Natural killer cell (primary cell): ENCODE measurements at regions not wholly inside any gene's neighbourhood (a gene's known extent, or its start where the extent isn't known, plus 50 kb on each side); places are given as distances from the start of the nearest gene placed in this dataset.
A peak's percentile ranks its signal among the peaks of the same experiment; 100 is the strongest.

ENCODE experiments used
- ATAC-seq, 3 donors: fragments of 150-1000 bp in 2 of 3; fragments of 200-7000 bp in 1 of 3; cut with Tn5 transposase; 1 replicate in 1 of 3; 2 replicates in 2 of 3; pipeline ENCODE4 v1.10.0; 2021; ENCODE audit warnings: mild to moderate bottlenecking in 2 of 3, moderate library complexity in 2 of 3
- DNase-seq, 2 donors: peaks; one replicate each; pipeline versions ENCODE4 v3.0.0 to v3.0.0-alpha.2; 2013 to 2021; ENCODE audit warnings: mixed read lengths in 1 of 2
- H3K27ac ChIP-seq: one replicate; pipeline ENCODE4 v1.5.1; 2013; ENCODE audit warnings: mild to moderate bottlenecking, low read length
- H3K27me3 ChIP-seq: one replicate; pipeline ENCODE4 v1.6.1; 2013; ENCODE audit warnings: low read length; ENCODE audit not compliant: control insufficient read depth, insufficient read depth
- H3K36me3 ChIP-seq: one replicate; pipeline ENCODE4 v1.6.1; 2013; ENCODE audit warnings: low read length; ENCODE audit not compliant: control insufficient read depth, insufficient read depth
- H3K4me1 ChIP-seq: one replicate; pipeline ENCODE4 v1.6.1; 2013; ENCODE audit warnings: low read length; ENCODE audit not compliant: control insufficient read depth, insufficient read depth
- H3K4me3 ChIP-seq: one replicate; pipeline ENCODE4 v1.5.1; 2013; ENCODE audit warnings: low read length
- H3K9me3 ChIP-seq: one replicate; pipeline ENCODE4 v1.6.1; 2013; ENCODE audit warnings: low read length; ENCODE audit not compliant: control insufficient read depth, insufficient read depth
- H3K27ac Mint-ChIP-seq, 2 donors: one replicate each; pipeline ENCODE4 v1.8.0; 2022; ENCODE audit warnings: mild to moderate bottlenecking in 2 of 2, mixed read lengths in 2 of 2, moderate library complexity in 1 of 2
- H3K27me3 Mint-ChIP-seq, 2 donors: one replicate each; pipeline ENCODE4 v1.8.0; 2022; ENCODE audit warnings: low read depth in 2 of 2, mixed read lengths in 2 of 2
- H3K36me3 Mint-ChIP-seq: one replicate; pipeline ENCODE4 v1.8.0; 2022; ENCODE audit warnings: mixed read lengths
- H3K4me1 Mint-ChIP-seq, 2 donors: one replicate each; pipeline ENCODE4 v1.8.0; 2022; ENCODE audit warnings: mixed read lengths in 2 of 2
- H3K4me3 Mint-ChIP-seq: one replicate; pipeline ENCODE4 v1.8.0; 2022; ENCODE audit warnings: mild to moderate bottlenecking, moderate library complexity, mixed read lengths
- H3K9me3 Mint-ChIP-seq, 2 donors: one replicate each; pipeline ENCODE4 v1.8.0; 2022; ENCODE audit warnings: mixed read lengths in 2 of 2
- CTCF ChIP-seq: fragments of 200-600 bp; IDR thresholded peaks from one replicate; pipeline ENCODE4 v1.8.0; 2022; ENCODE audit warnings: antibody characterized with exemption
- WGBS: methylation state at CpG from one replicate; pipeline ENCODE4 v1.1.7; 2013; ENCODE audit warnings: missing lambda C conversion rate; ENCODE audit not compliant: insufficient coverage; 5-methylcytosine and 5-hydroxymethylcytosine counted together
- intact Hi-C: fragments of 100-400 bp; cut with micrococcal nuclease; formaldehyde crosslinking; loops from one replicate; pipeline ENCODE4 v1.14.2; 2022

- Histone ChIP-seq H3K9me3 (no peaks in the 10 kb centered on the region), H3K27ac (peak overlapping the region; percentile 87), H3K27me3 (no peaks in the 10 kb centered on the region), H3K36me3 (no peaks in the 10 kb centered on the region), H3K4me3 (no peak overlapping the region), H3K4me1 (peaks cover 36% of the 10 kb centered on the region)
- no peaks in the 10 kb centered on the region for H3K36me3 Mint-ChIP-seq
- no peak for ATAC-seq
- H3K27ac Mint-ChIP-seq = peak overlapping the region; percentile 94 to 97
- no peak for DNase-seq
- no peak for TF ChIP-seq CTCF
- peaks cover 48 to 78% of the 10 kb centered on the region in 2 donors for H3K4me1 Mint-ChIP-seq
- WGBS = 99% methylated on average over 9 of the region's 10 CpGs
- intact Hi-C loops = loop anchor here (5.0 to 10.0 kb wide), 4 partner anchors 68 to 620 kb away; no protein-coding TSS in a partner anchor
- H3K4me3 Mint-ChIP-seq = no peak overlapping the region
- no peaks in the 10 kb centered on the region for H3K27me3 Mint-ChIP-seq
- no peaks in the 10 kb centered on the region for H3K9me3 Mint-ChIP-seq
These were observed 337.4 kb upstream of the ID2 start for GRCh38 chr2:8344144-8345097.

GRCh38 chr2:8345200-8345599 is 336.7 kb upstream of the ID2 start:
- H3K27me3 Mint-ChIP-seq = no peaks in the 10 kb centered on the region
- peak overlapping the region; percentile 31 for H3K4me3 Mint-ChIP-seq
- ATAC-seq (no peak), DNase-seq (no peak)
- intact Hi-C loops = loop anchor here (5.0 to 10.0 kb wide), 4 partner anchors 67 to 620 kb away; no protein-coding TSS in a partner anchor
- H3K27ac Mint-ChIP-seq = peak overlapping the region; percentile 94 to 97
- 97% methylated on average over 5 of the region's 5 CpGs for WGBS
- Histone ChIP-seq H3K27ac (peak overlapping the region; percentile 87), H3K36me3 (no peaks in the 10 kb centered on the region), H3K4me3 (no peak overlapping the region), H3K9me3 (no peaks in the 10 kb centered on the region), H3K4me1 (peaks cover 34% of the 10 kb centered on the region), H3K27me3 (no peaks in the 10 kb centered on the region)
- H3K4me1 Mint-ChIP-seq = peaks cover 48 to 82% of the 10 kb centered on the region in 2 donors
- no peaks in the 10 kb centered on the region for H3K9me3 Mint-ChIP-seq
- no peak for TF ChIP-seq CTCF
- no peaks in the 10 kb centered on the region for H3K36me3 Mint-ChIP-seq

DNA sequence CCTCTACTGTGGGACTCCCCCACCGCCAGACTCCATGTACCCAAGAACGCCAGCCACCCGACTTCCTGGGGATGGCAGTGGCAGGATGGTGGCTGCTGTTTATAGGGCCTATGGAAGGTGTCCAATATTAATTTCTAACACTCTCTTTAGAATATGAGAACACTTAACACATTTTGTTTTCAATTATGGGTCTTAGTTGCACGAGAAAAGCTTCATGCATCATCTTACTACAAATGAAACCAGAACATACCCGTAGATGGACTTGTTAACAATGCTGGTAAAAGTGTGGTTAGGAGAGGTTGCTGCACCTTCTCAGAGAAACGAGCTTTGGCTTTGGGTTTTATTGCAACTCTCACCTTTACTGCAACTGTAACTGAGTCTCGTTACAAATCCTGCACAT is 335.6 kb upstream of the ID2 start:
- intact Hi-C loops = loop anchor here (1.0 to 10.0 kb wide), 8 partner anchors 9 to 621 kb away; no protein-coding TSS in a partner anchor
- ATAC-seq (peak; percentile 79 to 91 (median 89)), DNase-seq (peak; percentile 43)
- Mint-ChIP-seq H3K27ac (peak overlapping the region; percentile 94 to 97), H3K9me3 (no peaks in the 10 kb centered on the region), H3K4me1 (peaks cover 54 to 83% of the 10 kb centered on the region in 2 donors), H3K4me3 (peak overlapping the region; percentile 74), H3K36me3 (no peaks in the 10 kb centered on the region), H3K27me3 (no peaks in the 10 kb centered on the region)
- Histone ChIP-seq H3K4me3 (no peak overlapping the region), H3K27ac (peak overlapping the region; percentile 87), H3K27me3 (no peaks in the 10 kb centered on the region), H3K4me1 (peaks cover 33% of the 10 kb centered on the region), H3K36me3 (no peaks in the 10 kb centered on the region), H3K9me3 (no peaks in the 10 kb centered on the region)
- TF ChIP-seq CTCF = no peak
- WGBS = 8% methylated on average over 2 of the region's 7 CpGs
